ENCODE measurements at regions not wholly inside any gene's neighbourhood (a gene's known extent, or its start where the extent isn't known, plus 50 kb on each side); places are given as distances from the start of the nearest gene placed in this dataset.

DNA sequence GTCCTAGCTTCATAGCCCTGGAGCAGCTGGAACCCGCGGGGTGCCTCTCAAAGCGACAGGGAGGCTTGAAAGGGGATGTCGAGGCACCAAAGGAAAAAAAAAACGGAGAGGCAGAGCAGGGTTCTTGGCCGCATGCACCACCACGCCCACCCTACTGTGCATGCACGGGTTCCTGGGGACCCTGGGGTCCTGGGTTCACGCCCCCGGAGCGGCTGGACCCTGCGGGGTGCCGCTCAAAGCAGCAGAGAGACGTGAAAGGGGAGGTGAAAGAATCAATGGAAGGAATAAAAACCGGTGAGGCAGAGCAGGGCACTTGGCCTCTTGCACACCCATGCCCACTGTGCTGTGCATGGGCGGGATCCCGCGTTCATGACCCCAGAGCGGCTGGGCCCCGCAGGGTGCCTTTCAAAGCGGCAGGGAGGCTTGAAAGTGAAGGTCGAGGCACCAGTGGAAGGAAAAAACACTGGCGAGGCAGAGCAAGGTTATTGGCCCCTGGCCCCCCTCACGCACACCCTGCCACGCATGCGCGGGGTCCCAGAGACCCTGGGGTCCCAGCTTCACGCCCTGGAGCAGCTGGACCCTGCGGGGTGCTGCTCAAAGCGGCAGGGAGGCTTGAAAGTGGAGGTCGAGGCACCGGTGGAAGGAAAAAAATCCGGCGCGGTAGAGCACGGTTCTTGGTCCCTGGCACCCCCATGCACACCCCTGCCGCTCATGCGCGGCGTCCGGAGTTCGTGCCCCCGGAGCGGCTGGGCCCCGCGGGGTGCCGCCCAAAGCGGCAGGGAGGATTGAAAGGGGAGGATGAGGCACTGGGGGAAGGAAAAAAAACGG, 318.5 kb downstream of the ALG10 start:
- DNase-seq (ENCODE audit: low spot score), result no peak

DNA sequence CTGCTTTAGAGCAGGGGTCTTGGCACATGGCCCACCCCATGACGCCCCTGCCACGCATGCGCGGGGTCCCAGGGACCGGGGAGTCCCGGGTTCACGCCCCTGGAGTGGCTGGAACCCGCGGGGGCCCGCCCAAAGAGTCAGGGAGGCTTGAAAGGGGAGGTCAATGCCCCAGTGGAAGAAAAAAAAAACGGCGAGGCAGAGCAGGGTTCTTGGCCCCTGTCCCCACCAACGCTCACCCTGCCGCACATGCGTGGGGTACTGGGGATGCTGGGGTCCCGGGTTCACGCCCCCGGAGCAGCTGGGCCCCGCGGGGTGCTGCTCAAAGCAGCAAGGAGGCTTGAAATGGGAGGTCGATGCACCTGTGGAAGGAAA, 319.1 kb downstream of the ALG10 start:
- no peak for DNase-seq (ENCODE audit: low spot score)

DNA sequence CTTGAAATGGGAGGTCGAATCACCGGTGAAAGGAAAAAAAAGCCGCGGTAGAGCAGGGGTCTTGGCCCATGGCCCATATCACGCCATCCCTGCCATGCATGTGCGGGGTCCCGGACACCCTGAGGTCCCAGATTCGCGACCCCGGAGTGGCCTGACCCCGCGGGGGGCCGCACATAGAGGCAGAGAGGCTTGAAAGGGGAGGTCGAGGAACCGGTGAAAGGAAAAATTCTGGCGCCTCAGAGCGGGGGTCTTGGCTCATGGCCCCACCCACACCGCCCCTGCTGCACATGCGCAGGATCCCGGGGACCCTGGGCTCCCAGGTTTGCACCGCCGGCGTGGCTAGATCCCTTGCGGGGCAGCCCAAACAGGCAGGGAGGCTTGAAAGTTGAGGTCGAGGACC, 319.8 kb downstream of the ALG10 start:
- no peak for DNase-seq (ENCODE audit: low spot score)

DNA sequence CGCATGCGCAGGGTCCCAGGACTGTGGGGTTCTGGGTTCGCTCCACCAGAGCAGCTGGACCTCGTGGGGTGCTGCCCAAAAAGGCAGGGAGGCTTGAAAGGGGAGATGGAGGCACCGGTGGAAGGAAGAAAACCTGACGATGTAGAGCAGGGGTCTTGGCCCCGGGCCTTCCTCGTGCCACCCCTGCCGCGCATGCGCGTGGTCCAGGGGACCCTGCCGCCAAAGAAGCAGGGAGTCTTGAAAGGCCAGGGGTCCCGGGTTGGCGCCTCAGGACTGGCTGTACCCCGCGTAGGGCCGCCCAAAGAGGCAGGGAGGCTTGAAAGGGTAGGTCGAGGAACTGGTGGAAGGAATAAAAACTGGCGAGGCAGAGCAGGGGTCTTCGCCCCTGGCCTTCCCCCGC, 321.0 kb downstream of the ALG10 start:
- DNase-seq (ENCODE audit: low spot score), result no peak

DNA sequence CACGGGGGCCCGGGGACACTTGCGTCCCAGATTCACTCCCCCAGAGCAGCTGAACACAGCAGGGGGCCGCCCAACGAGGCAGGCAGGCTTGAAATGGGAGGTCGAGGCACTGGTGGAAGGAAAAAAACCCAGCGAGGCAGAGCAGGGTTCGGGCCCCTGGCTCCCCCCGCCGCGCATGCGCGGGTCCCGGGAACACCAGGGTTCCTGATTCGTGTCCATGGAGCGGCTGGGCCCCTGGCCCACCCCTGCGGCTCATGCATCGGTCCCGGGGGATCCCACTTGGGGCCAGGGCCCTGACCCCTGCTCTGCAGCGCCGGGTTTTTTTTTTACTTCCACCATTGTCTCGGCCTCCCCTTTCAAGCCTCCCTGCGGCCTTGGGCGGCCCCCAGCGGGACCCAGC, 321.5 kb downstream of the ALG10 start:
- no peak for DNase-seq (ENCODE audit: low spot score)

DNA sequence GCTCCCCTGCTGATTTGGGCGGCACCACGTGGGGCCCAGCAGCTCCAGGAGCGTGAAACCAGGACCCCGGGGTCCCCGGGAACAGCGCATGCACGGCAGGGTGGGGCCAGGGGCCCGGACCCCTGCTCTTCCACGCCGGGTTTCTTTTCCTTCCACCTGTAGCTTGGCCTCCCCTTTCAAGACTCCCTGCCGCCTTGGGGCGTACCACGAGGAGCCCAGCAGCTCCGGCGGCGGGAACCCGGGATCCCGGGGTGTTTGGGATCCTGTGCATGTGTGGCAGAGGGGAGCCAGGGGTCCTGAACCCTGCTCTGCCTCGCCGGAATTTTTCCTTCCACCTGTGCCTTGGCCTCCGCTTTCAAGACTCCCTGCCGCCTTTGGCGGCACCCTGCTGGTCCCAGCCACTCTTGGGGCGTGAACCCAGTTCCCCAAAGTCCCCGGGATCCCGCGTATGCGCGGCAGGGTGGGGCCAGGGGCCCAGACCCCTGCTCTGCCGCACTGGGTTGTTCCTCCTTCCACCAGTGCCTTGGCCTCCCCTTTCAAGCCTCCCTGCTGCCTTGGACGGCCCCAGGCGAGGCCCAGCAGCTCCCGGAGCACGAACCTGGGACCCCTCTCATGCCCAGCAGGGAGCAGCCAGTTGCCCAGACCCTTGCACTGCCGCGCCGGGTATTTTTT, 322.7 kb downstream of the ALG10 start:
- no peak for DNase-seq (ENCODE audit: low spot score)

DNA sequence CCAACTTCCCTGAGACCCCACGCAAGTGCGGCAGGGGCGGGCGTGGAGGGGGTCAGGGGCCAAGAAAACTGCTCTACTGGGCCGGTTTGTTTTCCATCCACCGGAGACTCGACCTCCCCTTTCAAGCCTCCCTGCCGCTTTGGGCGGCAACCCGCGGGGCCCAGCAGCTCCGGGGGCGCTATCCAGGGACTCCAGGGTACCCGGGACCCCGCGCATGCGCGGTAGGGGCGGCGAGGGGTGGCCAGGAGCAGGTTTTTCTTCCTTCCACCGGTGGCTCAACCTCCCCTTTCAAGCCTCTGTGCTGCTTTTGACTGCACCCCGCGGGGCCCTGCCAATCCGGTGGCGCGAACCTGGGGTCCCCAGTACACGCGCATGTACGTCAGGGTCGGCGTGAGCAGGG, 323.5 kb downstream of the ALG10 start:
- no peak for DNase-seq (ENCODE audit: low spot score)

DNA sequence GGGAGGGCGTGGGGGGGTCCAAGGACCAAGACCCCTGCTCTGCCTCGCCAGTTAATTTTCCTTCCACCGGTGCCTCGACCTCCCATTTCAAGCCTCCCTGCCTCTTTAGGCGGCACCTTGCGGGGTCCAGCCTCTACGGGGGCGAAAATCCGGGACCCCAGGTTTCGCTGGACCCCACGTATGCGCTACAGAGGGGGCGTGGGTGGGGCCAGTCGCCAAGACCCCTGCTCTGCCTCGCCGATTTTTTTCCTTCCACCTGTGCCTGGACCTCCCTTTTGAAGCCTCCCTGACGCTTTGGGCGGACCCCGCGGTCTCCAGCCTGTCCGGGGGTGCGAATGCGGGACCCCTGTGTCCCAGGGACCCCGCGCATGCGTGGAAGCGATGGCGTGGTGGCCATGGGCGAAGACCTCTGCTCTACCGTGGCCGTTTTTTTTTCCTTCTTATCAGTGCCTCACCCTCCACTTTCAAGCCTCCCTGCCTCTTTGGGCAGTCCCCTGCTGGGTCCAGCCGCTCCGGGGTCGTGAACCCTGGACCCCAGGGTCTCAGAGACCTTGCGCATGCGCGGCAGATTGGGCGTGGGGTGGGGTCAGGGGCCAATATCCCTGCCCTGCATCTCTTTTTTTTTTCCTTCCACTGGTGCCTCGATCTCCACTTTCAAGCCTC, 324.2 kb downstream of the ALG10 start:
- DNase-seq (ENCODE audit: low spot score), result no peak

DNA sequence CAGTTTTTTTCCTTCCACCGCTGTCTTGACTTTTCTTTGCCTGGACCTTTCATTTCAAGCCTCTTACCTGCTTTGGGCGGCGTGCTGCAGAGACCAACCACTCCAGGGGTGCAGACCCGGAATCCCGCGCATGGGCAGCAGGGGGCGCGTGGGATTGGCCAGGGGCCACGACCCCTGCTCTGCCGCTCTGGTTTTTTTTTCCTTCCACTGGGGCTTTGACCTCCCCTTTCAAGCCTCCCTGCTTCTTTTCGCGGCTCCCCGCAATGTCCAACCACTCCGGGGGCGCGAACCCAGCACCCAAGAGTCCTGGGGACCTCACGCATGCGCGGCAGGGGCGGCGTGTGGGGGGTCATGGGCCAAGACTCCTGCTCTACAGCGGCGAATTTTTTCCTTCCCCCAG, 325.1 kb downstream of the ALG10 start:
- DNase-seq (ENCODE audit: low spot score), result no peak

DNA sequence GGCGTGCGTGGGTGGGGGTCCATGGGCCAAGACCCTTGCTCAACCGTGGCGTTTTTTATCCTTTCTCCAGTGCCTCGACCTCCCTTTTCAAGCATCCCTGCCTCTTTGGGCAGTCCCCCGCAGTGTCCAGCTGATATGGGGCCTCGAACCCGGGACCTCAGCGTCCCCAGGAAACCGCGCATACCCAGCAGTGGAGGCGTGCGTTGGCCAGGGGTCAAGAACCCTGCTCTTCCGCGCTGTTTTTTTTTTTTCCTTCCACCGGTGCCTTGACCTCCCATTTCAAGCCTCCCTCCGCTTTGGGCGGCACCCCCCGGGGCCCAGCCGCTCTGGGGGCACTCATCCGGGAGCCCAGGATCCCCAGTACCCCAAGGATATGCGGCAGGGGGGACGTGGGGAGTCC, 325.8 kb downstream of the ALG10 start:
- no peak for DNase-seq (ENCODE audit: low spot score)

DNA sequence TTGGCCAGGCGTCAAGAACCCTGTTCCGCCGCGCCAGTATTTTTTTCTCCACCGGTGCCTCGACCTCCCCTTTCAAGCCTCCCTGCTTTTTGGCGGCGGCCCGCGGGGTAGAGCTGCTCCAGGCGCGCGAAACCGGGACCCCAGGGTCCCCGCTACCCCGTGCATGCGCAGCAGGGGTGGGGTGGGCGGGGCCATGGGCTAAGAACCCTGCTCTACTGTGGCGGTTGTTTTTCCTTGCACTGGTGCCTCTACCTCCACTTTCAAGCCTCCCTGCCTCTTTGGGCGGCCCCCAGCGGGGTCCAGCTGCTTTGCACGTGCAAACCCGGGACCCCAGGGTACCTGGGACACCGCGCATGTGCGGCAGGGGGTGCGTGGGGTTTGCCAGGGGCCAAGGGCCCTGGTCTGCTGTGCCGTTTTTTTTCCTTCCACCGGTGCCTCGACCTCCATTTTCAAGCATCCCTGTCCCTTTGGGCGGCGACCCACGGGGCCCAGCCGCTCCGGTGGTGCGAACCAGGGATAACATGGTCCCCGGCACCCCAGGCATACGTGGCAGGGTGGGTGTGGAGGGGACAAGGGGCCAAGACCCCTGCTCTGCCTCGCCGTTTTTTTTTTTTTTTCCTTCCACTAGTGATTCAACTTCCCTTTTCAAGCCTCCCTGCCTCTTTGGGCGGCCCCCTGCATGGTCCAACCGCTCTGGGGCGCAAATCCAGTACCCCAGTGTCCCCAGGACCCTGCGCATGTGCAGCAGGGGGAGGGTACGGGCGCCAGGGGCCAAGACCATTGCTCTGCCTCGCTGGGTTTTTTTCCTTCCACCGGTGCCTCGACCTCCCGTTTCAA, 326.8 kb downstream of the ALG10 start:
- DNase-seq (ENCODE audit: low spot score), result no peak

DNA sequence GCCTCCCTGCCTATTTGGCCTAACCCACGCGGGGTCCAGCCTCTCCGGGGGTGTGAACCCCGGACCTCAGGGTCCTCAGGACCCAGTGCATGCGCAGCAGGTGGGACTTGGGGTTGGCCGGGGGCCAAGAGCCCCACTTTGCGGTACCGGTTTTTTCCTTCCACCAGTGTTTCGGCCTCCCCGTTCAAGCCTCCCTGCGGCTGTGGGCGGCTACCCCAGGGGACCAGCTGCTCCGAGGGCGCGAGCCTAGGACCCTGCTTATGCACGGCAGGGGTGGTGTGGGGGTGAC, 327.3 kb downstream of the ALG10 start:
- DNase-seq (ENCODE audit: low spot score), result no peak

DNA sequence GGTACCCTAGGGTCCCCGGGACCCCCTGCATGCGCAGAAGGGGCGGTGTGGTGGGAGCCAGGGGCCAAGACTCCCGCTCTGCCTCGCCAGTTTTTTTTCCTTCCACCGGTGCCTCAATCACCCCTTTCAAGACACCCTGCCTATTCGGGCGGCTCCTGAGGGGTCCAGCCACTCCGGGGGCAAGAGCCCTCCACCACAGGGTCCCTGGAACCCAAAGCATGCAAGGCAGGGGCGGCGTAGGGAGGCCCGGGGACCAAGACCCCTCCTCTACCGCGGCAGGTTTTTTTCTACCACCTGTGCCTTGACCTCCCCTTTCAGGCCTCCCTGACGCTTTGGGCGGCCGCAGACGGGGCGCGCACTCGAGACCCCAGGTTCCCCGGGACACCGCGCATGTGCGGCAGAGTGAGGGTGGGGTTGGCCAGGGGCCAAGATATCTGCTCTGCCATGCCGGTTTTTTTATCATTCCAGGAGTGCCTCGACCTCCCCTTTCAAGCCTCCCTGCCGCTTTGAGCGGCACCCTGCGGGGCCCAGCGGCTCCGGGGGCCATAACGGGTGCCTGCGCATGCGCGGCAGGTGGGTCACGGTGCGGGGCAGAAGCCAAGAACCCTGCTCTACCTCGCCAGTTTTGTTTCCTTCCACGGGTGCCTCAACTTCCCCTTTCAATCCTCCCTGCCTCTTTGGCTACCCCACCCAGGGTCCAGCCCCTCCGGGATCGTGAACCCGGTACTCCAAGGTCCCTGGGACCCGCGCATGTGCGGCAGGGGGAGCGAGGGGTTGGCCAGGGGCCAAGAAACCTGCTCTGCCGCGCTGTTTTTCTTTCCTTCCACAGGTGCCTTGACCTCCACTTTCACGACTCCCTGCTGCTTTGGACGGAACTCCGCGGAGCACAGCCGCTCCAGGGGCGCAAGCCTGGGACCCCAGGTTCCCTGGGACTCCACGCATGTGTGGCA, 328.1 kb downstream of the ALG10 start:
- no peak for DNase-seq (ENCODE audit: low spot score)

DNA sequence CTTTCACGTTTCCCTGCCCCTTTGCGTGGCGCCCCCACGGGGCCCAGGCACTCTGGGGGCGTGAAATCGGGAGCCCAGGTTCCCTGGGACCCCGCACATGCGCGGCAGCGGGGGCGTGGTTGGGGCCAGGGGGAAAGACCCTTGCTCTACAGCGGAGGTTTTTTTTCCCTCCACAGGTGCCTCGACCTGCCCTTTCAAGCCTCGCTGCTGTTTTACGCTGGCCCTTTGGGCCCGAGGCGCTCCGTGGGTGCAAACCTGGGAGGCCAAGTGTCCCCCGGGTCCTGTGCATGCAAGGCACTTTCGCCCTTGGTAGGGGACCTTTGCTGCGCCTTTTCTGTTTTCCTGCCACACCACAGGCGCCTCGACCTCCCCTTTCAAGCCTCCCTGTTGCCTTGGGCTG, 329.8 kb downstream of the ALG10 start:
- DNase-seq (ENCODE audit: low spot score), result no peak

DNA sequence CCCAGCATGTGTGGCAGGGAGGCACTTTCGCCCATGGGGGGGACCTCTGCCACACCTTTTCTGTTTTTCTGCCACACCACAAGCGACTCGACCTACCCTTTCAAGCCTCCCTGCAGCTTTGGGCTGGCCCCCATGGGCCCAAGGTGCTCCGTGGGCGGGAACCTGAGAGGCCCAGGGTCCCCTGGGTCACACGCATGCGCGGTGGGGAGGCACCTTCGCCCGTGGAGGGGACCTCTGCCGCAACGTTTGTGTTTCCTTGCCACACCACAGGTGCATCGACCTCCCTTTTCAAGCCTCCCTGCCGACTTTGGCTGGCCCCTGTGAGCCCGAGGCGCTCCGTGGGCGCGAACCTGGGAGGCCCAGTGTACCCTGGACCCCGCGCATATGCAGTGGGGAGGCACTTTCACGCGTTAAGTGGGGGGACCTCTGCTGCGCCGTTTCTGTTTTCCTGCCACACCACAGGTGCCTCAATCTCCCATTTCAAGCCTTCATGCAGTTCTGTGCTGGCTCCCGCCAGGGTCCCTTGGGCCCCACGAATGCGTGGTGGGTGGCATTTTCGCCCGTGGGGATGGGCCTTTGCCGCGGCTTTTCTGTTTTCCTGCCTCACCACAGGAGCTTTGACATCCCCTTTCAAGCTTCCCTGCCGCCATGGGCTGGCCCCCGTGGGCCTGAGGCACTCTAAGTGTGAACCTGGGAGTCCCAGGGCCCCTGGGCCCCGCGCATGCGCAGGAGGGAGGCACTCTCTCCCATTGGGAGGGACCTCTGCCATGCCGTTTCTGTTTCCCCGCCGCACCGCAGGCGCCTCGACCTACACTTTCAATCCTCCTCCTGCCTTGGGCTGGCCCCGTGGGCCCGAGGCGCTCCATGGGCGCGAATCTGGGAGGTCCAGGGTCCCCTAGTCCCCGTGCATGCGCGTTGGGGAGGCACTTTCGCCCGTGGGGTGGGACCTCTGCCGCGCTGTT, 332.2 kb downstream of the ALG10 start:
- no peak for DNase-seq (ENCODE audit: low spot score)

DNA sequence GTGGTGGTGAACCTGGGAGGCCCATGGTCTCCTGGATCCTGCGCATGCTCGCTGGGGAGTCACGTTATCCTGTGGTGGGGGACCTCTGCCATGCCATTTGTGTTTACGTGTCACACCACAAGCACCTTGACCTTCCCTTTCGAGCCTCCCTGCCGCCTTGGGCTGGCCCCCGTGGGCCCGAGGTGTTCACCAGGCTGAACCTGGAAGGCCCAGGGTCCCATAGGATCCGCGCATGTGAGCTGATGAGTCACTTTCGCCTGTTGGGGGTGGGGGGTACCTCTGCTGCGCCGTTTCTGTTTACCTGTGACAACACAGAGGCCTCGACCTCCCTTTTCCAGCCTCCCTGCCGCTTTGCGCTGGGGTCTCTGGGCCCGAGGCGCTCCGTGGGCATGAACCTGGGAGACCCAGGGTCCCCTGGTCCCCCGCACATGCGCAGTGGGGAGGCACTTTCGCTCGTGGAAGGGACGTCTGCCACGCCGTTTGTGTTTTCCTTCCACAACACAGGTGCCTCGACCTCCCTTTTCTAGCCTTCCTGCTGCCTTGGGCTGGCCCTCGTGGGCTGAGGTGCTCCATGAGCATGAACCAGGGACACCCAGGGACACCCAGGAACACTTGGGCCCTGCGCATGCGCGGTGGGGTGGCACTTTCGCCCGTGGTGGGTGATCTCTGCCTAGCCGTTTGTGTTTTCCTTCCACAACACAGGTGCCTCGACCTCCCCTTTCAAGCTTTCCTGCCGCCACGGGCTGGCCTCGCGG, 334.1 kb downstream of the ALG10 start:
- DNase-seq (ENCODE audit: low spot score), result no peak

DNA sequence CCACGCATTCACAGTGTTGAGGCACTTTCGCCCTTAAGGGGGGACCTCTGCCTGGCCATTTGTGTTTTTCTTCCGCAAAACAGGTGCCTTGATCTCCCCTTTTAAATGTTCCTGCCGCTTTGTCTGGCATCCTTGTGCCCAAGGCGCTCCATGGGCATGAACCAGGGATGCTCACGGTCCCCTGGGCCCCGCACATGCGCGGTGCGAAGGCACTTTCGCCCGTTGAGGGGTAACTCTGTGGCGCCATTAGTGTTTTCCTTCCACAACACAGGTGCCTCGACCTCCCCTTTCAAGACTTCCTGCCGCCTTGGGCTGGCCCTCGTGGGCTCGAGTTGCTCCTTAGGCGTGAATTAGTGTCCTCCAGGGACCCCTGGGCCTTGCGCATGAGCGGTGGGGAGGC, 335.5 kb downstream of the ALG10 start:
- DNase-seq (ENCODE audit: low spot score), result no peak

DNA sequence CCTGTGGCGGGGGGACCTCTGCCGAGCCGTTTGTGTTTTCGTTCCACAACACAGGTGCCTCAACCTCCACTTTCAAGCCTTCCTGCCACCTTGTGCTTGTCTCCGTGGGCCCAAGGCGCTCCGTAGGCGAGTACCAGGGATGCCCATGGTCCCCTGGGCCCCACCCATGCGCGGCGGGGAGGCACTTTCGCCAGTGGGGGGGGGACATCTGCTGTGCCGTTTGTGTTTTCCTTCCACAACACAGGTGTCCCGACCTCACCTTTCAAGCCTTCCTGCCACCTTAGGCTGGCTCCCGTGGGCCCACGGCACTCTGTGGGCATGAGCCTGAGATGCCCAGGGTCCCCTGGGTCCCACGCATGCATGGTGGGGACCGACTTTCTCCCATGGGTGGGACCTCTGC, 335.9 kb downstream of the ALG10 start:
- DNase-seq (ENCODE audit: low spot score), result no peak

Data from mesenteric fat pad (tissue), 1 donor.